RPMI8226 (cell line): ENCODE measurements at regions not wholly inside any gene's neighbourhood (a gene's known extent, or its start where the extent isn't known, plus 50 kb on each side); places are given as distances from the start of the nearest gene placed in this dataset.

ENCODE experiments used
- DNase-seq: peaks from one replicate; pipeline ENCODE4 v3.0.0-alpha.2; 2015

GRCh38 chr9:80259079-80259478 is 687.3 kb downstream of the TLE4 start:
- no peak for DNase-seq

GRCh38 chr9:80251778-80252177 is 680.0 kb downstream of the TLE4 start:
- no peak for DNase-seq

DNA sequence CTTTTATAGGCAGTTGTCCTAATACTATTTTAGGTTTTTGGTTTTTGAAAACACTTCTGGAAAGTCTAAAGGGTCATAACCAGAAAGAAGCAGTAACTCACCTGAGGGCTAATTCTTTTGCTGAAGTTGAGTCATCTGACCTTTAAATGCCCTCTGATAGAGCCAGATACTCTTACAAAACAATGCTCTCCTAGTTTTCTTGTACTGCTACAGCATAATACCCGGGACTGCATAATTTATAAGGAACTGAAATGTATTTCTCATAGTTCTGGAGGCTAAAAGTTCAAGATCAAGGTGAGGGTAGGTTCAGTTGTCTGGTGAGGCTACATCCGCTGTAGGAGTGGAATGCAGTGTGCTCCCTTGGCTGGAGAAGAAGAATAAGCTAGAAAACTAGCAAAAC is 670.3 kb downstream of the TLE4 start:
- no peak for DNase-seq

DNA sequence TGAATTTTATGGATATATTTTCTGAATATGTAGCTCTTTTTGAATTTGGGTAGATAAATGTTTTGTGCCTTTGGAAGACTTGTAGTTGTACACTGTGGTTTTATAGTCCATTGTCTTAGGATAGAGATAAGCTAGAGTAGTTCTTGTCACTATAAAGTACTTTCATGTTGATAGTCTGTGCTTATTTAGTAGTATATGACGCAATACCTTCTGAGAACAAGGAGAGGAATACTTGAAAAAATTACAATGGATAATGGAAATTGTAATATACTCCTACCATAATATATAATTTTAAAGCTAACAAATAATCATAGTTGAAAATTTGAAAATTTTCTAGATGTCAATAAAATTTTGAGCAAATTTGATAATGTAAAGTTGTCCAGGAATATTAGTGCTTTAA is 664.0 kb downstream of the TLE4 start:
- DNase-seq = no peak

DNA sequence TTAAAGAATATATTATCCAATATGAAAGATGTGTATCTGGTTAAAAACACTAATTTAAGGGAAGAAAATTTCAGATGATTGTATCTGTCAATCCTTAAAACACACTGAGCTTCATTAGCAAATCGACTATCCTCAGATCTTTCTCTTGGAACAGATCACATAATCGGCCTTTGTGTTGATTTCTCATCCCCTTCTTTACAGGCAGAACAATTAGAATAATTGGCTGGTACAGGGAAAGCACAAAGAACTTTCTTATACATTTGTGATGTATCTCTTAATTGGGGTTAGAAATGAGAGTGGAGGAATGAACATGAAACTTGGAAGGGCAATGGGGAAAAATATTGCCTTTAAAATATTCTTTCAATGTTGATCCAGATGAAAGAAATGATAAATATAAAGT is 662.1 kb downstream of the TLE4 start:
- no peak for DNase-seq

- no peak for DNase-seq
Measured at GRCh38 chr9:80233102-80233843, 661.5 kb downstream of the TLE4 start.

GRCh38 chr9:80231318-80232236 is 659.8 kb downstream of the TLE4 start:
- no peak for DNase-seq

DNA sequence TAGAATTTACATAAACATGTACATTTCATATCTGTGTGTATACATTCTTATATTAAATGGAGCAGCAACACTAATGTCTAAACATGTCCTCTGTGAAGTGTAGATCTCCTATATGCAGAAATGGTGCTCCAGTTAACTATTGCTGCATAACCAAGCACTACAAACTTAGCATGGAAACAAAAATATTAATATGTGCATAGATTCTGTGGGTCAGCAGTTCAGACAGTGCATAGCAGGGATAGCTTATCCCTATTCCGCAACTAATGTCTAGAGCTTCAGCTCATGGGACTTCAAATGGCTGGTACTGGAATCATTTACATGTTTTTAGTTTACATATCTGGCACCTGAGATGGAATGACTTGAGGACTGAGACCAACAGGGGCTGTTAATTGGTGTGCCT is 652.1 kb downstream of the TLE4 start:
- DNase-seq = no peak

GRCh38 chr9:80222466-80223169 is 650.9 kb downstream of the TLE4 start:
- DNase-seq = no peak

DNA sequence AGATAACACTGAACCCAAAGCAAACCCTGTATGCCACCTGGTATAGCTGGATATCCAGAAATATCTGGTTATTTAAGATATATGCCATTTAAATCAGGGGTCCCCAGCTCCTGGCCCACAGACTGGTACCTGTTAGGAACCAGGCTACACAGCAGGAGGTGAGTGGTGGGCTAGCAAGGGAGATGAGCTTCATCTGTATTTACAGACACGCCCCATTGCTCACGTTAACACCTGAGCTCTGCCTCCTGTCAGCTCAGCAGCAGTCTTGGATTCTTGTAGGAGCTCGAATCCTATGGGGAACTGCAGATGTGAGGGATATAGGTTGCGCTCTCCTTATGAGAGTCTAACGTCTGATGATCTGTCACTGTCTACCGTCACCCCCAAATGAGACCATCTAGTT is 646.6 kb downstream of the TLE4 start:
- no peak for DNase-seq

- no peak for DNase-seq
Measured at GRCh38 chr9:80213613-80214012, 641.8 kb downstream of the TLE4 start.

GRCh38 chr9:80208696-80209095 is 636.9 kb downstream of the TLE4 start:
- DNase-seq = no peak

DNA sequence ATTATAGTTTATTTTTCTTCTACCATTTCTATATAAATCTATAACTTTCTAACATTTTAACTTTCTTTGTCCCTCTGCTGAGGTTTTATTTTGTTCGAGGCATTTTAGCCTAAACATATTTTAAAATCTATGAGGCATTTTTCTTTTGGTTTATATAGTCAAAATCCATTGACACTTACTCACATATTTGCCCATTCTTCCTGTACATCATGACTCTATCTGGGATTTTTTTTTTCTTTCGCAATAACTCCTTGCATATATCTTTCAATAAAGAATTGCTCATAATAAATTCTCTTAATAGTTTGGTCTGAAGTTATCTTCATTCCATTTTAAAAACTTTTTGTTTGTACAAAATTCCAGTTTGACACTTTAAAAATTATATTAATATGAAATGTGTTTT is 632.3 kb downstream of the TLE4 start:
- no peak for DNase-seq

DNA sequence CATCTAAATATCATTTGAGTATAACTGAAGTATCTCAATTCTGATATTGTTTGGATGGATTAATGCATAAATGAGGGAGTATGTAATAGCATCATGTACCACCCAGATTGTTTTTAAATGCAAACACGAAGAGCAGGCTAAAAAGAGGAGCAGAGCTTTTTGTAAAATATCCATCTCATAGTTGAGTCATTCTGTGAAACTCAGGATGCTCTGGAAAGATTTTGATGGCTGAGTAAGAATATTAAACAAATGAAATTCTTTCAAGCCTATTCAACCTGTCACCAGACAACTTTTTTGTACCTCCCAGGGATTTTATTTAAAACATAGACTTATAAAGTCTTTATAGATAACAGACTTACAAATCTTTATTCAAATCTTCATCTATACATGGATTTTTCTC is 625.9 kb downstream of the TLE4 start:
- no peak for DNase-seq

DNA sequence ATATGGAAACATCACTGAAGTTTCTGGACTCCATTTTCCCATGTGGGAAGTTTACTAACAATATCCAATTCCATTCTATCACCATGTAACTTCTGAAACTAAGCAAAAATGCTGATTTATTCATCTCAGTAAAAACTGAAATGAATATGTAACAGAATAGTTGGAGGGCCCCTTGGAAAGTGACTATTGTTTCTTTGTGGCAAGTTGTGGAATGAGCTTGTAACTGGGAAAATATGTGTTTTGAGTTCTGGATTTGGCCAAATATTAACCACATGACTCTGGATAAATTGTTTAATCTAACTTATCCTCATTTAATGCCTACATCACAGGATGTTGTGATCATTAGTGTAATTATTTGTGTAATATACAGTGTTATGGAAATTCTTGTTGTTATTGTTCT is 619.3 kb downstream of the TLE4 start:
- no peak for DNase-seq

- DNase-seq = no peak
Measured at GRCh38 chr9:80188579-80188978, 616.8 kb downstream of the TLE4 start.

DNA sequence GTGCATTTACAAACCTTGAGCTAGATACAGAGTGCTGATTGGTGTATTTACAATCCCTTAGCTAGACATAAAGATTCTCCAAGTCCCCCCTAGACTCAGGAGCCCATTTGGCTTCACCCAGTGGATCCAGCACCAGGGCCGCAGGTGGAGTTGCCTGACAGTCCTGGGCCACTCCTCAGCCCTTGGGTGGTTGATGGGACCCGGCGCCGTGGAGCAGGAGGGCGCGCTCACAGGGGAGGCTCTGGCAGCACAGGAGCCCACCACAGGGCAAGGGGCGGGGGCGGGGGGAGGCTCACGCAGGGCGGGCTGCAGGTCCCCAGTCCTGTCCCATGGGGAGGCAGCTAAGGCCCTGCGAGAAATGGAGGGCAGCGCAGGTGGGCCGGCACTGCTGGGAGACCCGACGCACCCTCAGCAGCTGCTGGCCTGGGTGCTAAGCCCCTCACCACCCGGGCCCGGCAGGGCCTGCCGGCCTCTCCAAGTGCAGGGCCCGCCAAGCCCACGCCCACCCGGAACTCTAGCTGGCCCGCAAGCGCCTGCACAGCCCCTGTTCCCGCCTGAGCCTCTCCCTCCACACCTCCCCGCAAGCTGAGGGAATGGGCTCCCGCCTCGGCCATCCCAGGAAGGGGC is 613.5 kb downstream of the TLE4 start:
- no peak for DNase-seq

DNA sequence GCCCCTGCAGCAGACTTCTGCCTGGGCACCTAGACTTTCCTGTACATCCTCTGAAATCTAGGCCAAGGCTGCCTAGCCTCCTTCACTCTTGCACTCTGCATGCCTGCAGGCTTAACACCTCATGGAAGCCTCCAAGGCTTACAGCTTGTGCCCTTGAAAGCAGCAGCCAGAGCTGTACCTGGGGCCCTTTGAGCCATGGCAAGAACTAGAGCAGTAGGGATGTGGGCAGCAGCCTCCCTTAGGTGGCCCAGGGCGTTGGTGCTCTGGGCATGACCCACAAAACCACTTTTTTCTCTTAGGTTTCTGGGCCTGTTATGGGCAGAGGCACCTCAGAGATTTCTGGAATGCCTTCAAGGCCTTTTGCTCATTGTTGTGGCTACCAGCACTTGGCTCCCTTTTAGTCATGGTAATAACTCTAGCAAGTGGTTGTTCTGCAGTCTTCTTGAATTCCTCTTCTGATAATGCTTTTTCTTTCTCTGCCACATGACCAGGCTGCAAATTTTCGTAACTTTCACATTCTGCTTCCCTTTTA is 606.2 kb downstream of the TLE4 start:
- no peak for DNase-seq

GRCh38 chr9:80175286-80176150 is 603.8 kb downstream of the TLE4 start:
- peak; percentile 34 for DNase-seq

DNA sequence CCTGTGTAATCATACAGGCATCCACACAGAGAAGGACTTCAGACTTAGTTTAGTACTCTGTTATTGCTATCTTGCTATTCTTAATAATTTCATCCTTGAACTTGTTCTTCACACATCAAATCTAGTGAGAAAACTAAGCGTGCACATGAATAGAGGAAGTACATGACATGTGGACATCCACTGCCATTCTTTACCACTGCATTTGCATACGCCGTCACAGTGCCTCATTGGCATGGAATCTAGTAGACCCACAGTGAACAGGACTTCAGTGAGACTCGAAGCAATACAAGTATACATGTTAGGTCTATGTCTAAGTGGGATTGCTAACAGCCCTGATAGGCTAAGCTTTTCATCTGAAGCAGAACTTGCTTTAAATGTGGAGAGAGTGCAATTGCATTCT is 592.1 kb downstream of the TLE4 start:
- no peak for DNase-seq

DNA sequence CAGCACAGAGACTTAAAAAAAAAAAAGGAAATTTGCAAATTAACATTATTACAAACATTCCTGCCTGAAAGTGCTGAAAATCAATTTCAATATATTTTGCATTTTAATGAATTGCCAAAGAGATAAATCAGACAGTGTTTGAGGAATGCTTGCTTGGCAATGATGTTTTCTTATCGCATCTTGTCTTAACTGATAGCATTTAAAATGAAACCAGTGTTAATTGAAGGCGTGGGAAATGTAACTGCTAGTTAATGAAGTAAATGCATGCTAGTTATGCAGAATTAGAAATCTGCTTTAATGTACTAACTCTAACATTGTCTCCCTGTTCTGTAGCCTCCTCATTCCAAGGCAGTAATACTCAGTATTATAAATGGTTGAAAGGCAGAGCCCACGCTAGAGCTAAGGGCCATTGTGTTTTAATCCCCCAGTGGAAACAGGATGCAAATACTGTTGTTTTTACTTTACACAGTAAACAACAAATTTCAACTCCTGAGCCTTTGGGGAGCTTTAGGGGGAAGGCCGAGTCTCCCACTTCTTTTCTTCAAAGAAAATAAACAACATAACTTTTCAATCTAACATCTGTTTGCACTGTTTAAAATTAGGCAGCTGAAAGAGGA is 586.9 kb downstream of the TLE4 start:
- no peak for DNase-seq
